Activated naive CD8-positive, alpha-beta T cell (primary cell): ENCODE measurements at regions not wholly inside any gene's neighbourhood (a gene's known extent, or its start where the extent isn't known, plus 50 kb on each side); places are given as distances from the start of the nearest gene placed in this dataset.

Source experiments
- H3K27ac Mint-ChIP-seq: one replicate; pipeline ENCODE4 v1.8.0; 2021; ENCODE audit warnings: mixed read lengths
- H3K27me3 Mint-ChIP-seq: one replicate; pipeline ENCODE4 v1.8.0; 2021; ENCODE audit warnings: mixed read lengths
- H3K36me3 Mint-ChIP-seq: one replicate; pipeline ENCODE4 v1.8.0; 2021; ENCODE audit warnings: mixed read lengths
- H3K4me1 Mint-ChIP-seq: one replicate; pipeline ENCODE4 v1.8.0; 2021; ENCODE audit warnings: low read depth, mixed read lengths
- H3K4me3 Mint-ChIP-seq: one replicate; pipeline ENCODE4 v1.8.0; 2021; ENCODE audit warnings: mild to moderate bottlenecking, mixed read lengths
- H3K9me3 Mint-ChIP-seq: one replicate; pipeline ENCODE4 v1.8.0; 2021; ENCODE audit warnings: low read depth, mixed read lengths

DNA sequence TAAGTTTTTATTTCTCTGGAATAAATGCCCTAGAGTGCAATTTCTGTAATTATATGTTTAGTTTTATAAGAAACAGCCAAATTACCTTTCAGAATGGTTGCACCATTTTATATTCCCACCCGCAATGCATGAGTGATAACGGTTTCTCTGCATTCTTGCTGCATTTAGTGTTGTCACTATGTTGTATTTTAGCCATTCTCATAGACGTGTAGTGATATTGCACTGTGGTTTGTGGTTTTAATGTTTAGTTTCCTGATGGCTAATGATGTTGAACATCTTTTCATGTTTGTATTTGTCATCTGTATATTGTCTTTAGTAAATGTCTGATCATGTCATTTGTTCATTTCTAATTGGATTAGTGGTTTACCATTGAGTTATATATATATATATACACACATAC is 73.0 kb upstream of the GOLIM4 start:
- Mint-ChIP-seq H3K9me3 (no peaks in the 10 kb centered on the region), H3K27me3 (peaks cover 1% of the 10 kb centered on the region), H3K36me3 (no peaks in the 10 kb centered on the region), H3K4me3 (no peak overlapping the region), H3K27ac (no peak overlapping the region), H3K4me1 (no peaks in the 10 kb centered on the region)

DNA sequence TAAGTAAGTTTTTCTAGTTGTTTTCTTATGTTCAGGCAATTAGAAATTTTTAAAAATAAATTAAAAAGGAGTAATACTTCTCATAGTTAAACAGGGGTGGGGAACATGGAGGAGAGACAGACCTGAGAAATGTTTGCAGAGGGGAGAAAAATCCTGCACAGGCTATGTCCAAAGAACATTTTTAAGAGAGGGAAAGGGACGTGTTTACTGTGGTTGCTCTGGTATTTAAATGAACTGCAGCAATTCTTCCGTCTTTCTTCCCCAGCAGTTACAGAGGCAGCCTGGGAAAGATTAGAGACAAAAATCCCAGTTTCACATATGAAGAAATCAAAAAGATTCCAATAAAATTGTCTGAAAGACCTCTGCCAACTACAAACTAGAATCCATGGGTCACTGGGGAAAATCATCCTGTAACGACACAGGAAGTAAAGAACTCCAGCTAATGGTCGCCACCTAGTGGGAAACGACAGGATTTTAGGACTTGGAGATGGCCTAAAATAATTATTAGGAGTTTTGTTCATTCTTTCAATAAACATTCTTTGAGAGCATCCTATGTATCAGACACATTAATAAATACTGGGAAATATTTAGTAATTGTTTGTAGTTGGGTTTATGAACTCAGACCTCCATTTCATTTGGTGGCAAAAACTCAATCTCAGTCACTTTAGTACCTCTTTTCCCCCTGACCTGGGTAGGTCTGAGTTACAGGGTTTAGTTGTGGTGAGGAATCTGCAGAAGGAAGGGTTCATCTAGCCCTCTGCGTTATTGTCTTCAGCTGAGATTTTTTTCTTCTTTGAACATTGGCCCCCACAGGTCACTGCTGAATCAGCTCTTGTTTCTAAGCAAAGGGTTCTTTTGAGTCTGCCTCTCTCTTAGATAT is 69.9 kb upstream of the GOLIM4 start:
- Mint-ChIP-seq H3K9me3 (no peaks in the 10 kb centered on the region), H3K27ac (no peak overlapping the region), H3K36me3 (no peaks in the 10 kb centered on the region), H3K4me1 (no peaks in the 10 kb centered on the region), H3K27me3 (peaks cover 1% of the 10 kb centered on the region), H3K4me3 (no peak overlapping the region)

DNA sequence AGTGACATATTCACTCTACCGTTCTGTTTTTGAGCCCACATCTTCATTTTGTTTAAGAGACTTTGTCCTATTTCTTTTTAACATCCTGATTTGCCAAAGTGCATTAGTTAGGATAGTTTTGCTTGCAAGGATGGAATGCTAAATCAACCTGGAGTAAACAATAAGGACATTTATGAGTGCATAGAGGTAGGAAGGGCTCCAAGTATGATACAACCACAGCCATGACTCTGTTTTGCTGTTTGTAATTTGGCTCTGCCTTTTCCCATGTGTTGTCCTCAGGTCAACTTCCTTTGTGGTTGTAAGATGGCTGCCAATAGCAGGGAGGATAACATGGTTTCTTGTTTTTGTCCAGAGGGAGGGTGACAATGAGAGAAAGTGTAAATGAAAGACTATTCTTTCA is 66.4 kb upstream of the GOLIM4 start:
- no peaks in the 10 kb centered on the region for H3K36me3 Mint-ChIP-seq
- no peaks in the 10 kb centered on the region for H3K9me3 Mint-ChIP-seq
- no peak overlapping the region for H3K27ac Mint-ChIP-seq
- H3K27me3 Mint-ChIP-seq, result peaks cover 2% of the 10 kb centered on the region
- no peak overlapping the region for H3K4me3 Mint-ChIP-seq
- no peaks in the 10 kb centered on the region for H3K4me1 Mint-ChIP-seq

DNA sequence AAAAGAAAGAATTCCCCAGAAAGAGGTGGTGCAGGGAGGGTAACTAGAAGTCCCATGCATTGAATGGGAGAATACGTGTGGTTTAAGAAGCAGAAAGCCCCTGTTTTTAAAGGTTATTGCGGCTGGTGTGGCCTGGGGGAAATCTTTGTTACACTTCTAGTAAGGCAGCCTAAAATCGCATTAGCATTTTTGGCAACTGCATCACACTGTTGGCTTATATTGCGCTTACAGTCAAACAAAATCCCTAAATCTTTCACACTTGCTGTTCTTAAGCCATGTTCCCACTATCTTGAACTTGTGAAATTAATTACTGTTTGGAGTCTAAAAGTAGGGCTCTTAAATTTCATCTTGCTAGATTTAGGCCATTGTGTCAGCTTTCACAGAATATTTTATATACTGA is 66.0 kb upstream of the GOLIM4 start:
- peaks cover 3% of the 10 kb centered on the region for H3K27me3 Mint-ChIP-seq

DNA sequence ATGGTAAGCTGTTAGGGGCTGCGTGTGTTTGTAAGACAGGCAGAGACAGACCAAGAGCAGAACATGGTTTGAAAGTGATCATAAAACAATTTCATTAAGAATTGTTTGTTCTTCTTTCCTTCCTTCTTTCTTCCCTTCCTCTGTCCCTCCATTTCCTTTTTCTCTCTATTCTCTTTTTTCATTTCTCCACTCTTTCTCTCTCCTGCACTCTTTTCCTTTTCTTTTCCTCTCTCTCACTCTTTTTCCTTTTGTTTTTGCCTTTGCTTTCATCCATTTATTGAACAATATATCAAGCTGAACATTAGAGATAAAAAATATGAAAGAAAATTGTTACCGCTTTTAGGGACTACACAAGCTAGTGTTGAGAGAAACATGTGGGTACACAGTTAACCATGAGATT is 62.2 kb upstream of the GOLIM4 start:
- Mint-ChIP-seq H3K9me3 (no peaks in the 10 kb centered on the region), H3K36me3 (no peaks in the 10 kb centered on the region), H3K4me3 (no peak overlapping the region), H3K27ac (no peak overlapping the region), H3K27me3 (peaks cover 10% of the 10 kb centered on the region), H3K4me1 (no peaks in the 10 kb centered on the region)

More for the DNA sequence above, 66.0 kb upstream of the GOLIM4 start:
- Mint-ChIP-seq H3K4me1 (no peaks in the 10 kb centered on the region), H3K36me3 (no peaks in the 10 kb centered on the region), H3K27ac (no peak overlapping the region), H3K9me3 (no peaks in the 10 kb centered on the region), H3K4me3 (no peak overlapping the region)

DNA sequence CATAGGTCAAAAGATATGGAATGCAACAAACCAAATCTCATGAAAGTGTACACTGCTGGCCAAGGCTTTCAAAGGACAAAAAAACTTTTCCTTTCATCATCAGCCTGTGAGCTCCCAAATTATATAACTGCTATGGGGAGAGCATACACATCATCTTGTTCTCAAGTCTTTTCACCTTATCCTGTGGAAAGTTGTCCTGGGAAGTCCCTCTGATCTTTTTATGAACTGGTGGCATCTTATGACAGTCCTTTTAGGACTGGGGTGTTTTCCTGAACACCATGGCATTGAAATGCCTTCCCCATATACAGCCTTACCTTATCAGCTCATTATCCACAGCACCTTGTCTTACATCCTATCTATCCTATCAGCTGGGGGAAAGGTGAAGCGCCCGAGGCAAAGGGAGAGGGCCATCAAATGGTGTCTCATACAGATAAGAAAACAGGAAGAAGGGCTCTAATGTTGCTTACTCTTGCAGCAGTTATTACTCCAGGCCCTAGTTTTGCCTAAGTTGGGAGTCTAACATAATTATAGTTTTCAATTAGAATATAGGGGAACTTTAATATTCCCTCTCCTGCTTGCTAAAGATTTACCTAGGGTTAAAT is 61.5 kb upstream of the GOLIM4 start:
- Mint-ChIP-seq H3K27me3 (peaks cover 10% of the 10 kb centered on the region), H3K27ac (no peak overlapping the region), H3K36me3 (no peaks in the 10 kb centered on the region), H3K4me1 (no peaks in the 10 kb centered on the region), H3K4me3 (no peak overlapping the region), H3K9me3 (peaks cover 1% of the 10 kb centered on the region)

DNA sequence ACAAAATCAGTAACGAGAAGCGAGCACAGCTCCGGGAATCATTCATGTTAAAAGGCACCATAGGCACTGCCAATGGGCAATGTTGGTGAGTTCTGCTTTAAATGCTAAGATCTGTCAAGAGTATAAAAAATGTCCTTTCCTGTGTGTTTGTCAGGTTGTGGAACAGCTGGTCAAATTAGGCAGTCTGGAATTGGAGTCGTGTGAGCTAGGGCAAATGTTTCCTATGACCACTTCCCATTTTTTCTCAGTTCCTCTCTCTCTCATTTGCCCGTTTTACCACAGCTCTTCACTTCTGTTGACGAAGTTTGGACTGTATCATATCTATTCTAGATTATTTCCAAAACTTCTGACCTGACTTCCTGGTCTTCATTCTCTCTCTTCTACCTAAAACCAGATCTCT is 60.8 kb upstream of the GOLIM4 start:
- Mint-ChIP-seq H3K27me3 (peaks cover 11% of the 10 kb centered on the region), H3K27ac (no peak overlapping the region), H3K36me3 (no peaks in the 10 kb centered on the region), H3K4me3 (no peak overlapping the region), H3K4me1 (no peaks in the 10 kb centered on the region), H3K9me3 (peaks cover 9% of the 10 kb centered on the region)

DNA sequence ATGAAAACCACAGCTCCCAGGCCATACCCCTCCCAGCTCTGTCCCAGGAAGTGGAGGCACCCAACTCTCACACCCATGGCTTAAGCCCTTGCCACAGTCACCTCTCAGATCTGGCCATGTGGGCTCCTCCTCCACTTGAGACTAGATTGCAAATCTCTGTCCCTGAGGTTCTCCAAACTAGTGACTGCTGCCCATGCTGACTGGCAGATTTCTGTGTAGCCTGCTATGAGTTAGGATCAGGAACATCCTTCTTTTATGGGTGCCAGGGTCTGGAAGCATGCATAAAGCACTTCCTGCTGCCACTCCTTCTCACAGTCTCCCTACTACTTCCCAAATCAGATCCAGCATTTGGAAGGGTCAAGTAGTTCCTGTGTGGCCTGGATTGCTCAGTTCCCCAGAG is 59.6 kb upstream of the GOLIM4 start:
- H3K4me3 Mint-ChIP-seq, result no peak overlapping the region
- H3K27me3 Mint-ChIP-seq, result peaks cover 12% of the 10 kb centered on the region
- H3K36me3 Mint-ChIP-seq, result no peaks in the 10 kb centered on the region
- H3K9me3 Mint-ChIP-seq, result peaks cover 12% of the 10 kb centered on the region
- H3K27ac Mint-ChIP-seq, result no peak overlapping the region
- H3K4me1 Mint-ChIP-seq, result no peaks in the 10 kb centered on the region

DNA sequence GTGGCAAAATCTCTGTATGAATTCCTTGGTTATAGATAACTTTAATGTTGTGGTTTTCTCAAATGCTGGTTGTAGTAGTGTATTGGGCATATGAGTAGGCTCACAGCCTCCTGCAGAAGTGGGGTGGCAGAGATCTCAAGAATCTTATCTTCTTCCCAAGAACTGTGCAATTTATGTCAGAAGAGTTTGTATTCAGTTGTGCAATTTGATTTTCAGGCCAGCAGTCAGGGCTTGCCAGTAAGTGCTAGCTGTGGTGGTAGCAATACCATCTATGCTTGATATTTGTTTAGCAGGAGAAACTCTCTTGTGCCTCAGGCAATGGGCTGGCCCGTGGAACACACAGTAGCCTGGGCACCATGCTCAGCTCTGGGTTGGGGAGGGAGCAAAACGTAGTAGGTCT is 58.4 kb upstream of the GOLIM4 start:
- H3K9me3 Mint-ChIP-seq, result peaks cover 12% of the 10 kb centered on the region
- H3K4me3 Mint-ChIP-seq, result no peak overlapping the region
- H3K27me3 Mint-ChIP-seq, result peaks cover 12% of the 10 kb centered on the region
- no peak overlapping the region for H3K27ac Mint-ChIP-seq
- no peaks in the 10 kb centered on the region for H3K4me1 Mint-ChIP-seq
- H3K36me3 Mint-ChIP-seq, result no peaks in the 10 kb centered on the region

DNA sequence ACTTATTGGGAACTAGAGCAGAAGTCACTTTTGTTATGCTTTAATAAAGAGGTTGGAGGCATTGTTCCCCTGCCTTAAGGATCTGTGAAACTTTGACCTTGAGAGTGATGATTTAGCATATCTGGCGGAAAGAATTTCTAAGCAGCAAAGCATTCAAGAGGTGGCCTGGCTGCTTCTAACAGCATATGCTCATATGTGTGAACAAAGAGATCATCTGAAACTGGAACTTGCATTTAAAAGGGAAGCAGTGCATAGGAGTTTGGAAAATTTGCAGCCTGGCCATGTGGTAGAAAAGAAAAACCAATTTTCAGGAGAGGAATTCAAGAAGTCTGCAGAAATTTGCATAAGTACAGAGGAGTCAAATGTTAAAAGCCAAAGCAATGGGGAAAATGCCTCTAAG is 56.4 kb upstream of the GOLIM4 start:
- Mint-ChIP-seq H3K36me3 (no peaks in the 10 kb centered on the region), H3K4me1 (no peaks in the 10 kb centered on the region), H3K4me3 (no peak overlapping the region), H3K27ac (no peak overlapping the region), H3K27me3 (peaks cover 10% of the 10 kb centered on the region), H3K9me3 (peaks cover 12% of the 10 kb centered on the region)
